Neural progenitor cell (in vitro differentiated cells): ENCODE measurements at regions not wholly inside any gene's neighbourhood (a gene's known extent, or its start where the extent isn't known, plus 50 kb on each side); places are given as distances from the start of the nearest gene placed in this dataset.

ENCODE experiments used
- DNase-seq: peaks from one replicate; pipeline ENCODE4 v3.0.0-alpha.2; 2016; ENCODE audit warnings: low spot score
- H2AFZ ChIP-seq: fragments of 200-600 bp; sonication (generic); replicated peaks from 2 replicates; pipeline ENCODE4 v1.6.1; 2016; ENCODE audit warnings: antibody characterized with exemption
- H3F3A ChIP-seq: fragments of 200-600 bp; sonication (generic); 2 replicates; pipeline ENCODE4 v1.6.1; 2016; ENCODE audit warnings: antibody characterized with exemption, low read depth
- H3K27ac ChIP-seq: fragments of 200-600 bp; sonication (generic); 2 replicates; pipeline ENCODE4 v1.5.1; 2016; ENCODE audit warnings: mild to moderate bottlenecking
- H3K27me3 ChIP-seq: fragments of 200-600 bp; sonication (generic); 2 replicates; pipeline ENCODE4 v1.6.1; 2016; ENCODE audit warnings: mild to moderate bottlenecking, moderate library complexity
- H3K36me3 ChIP-seq: fragments of 200-600 bp; sonication (generic); 2 replicates; pipeline ENCODE4 v1.5.1; 2016
- H3K4me1 ChIP-seq: fragments of 200-600 bp; sonication (generic); 2 replicates; pipeline ENCODE4 v1.6.1; 2016; ENCODE audit warnings: mixed run types
- H3K4me2 ChIP-seq: fragments of 200-600 bp; sonication (generic); 2 replicates; pipeline ENCODE4 v1.6.1; 2016
- H3K4me3 ChIP-seq: fragments of 200-600 bp; sonication (generic); 2 replicates; pipeline ENCODE4 v1.5.1; 2016
- H3K79me2 ChIP-seq: fragments of 200-600 bp; sonication (generic); 2 replicates; pipeline ENCODE4 v1.6.1; 2016; ENCODE audit warnings: low read depth
- H3K9ac ChIP-seq: fragments of 200-600 bp; sonication (generic); 2 replicates; pipeline ENCODE4 v1.6.1; 2016
- H3K9me3 ChIP-seq: fragments of 200-600 bp; sonication (generic); 2 replicates; pipeline ENCODE4 v1.5.1; 2016; ENCODE audit warnings: low read depth
- H4K20me1 ChIP-seq: fragments of 200-600 bp; sonication (generic); 2 replicates; pipeline ENCODE4 v1.6.1; 2016; ENCODE audit warnings: low read depth
- H3K27ac Mint-ChIP-seq: 3 replicates; pipeline ENCODE4 v1.8.0; 2021; ENCODE audit warnings: mixed read lengths
- H3K27me3 Mint-ChIP-seq: 2 replicates; pipeline ENCODE4 v1.8.0; 2022; ENCODE audit warnings: low read depth, mild to moderate bottlenecking, inconsistent platforms, moderate library complexity, mixed read lengths; ENCODE audit not compliant: insufficient read depth
- H3K36me3 Mint-ChIP-seq: 3 replicates; pipeline ENCODE4 v1.8.0; 2021; ENCODE audit warnings: mixed read lengths
- H3K4me1 Mint-ChIP-seq: 3 replicates; pipeline ENCODE4 v1.8.0; 2021; ENCODE audit warnings: mixed read lengths
- H3K4me3 Mint-ChIP-seq: 3 replicates; pipeline ENCODE4 v1.8.0; 2021; ENCODE audit warnings: mild to moderate bottlenecking, moderate library complexity, mixed read lengths
- H3K9me3 Mint-ChIP-seq: 3 replicates; pipeline ENCODE4 v1.8.0; 2020; ENCODE audit warnings: mixed read lengths
- EZH2 ChIP-seq: fragments of 200-600 bp; sonication (generic); IDR thresholded peaks from 2 replicates; pipeline ENCODE4 v1.6.1; 2017; ENCODE audit warnings: antibody characterized with exemption, mild to moderate bottlenecking, moderate library complexity
- EZH2phosphoT487 ChIP-seq: fragments of 200-600 bp; sonication (generic); IDR thresholded peaks from 2 replicates; pipeline ENCODE4 v1.6.1; 2017; ENCODE audit warnings: antibody characterized with exemption
- TF ChIP-seq, protein P1 (sequence below): fragments of 200-600 bp; sonication (generic); IDR thresholded peaks from 2 replicates; pipeline ENCODE4 v1.5.1; 2017; ENCODE audit warnings: antibody characterized with exemption, mild to moderate bottlenecking

DNA sequence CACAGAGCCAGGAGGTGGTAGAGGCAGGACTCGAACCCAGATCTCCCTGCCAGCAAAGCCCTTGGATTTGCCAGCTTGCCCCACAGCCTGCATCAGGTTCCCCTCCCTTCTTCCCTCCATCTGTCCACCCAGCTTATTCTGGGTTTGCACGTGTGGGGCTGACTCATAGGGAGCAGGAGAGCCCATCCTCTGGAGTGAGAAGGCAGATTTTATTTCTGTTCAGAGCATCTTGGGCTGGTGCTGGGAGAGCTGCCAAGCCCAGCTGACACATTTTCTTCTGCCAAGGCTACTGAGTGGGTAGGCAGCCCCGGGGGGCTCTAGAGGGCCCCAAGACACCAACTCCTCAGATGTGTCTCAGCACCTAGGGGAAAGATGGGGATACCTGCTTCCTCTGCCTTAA, 106.3 kb upstream of the CRHR1 start:
- TF ChIP-seq, protein P1, sequence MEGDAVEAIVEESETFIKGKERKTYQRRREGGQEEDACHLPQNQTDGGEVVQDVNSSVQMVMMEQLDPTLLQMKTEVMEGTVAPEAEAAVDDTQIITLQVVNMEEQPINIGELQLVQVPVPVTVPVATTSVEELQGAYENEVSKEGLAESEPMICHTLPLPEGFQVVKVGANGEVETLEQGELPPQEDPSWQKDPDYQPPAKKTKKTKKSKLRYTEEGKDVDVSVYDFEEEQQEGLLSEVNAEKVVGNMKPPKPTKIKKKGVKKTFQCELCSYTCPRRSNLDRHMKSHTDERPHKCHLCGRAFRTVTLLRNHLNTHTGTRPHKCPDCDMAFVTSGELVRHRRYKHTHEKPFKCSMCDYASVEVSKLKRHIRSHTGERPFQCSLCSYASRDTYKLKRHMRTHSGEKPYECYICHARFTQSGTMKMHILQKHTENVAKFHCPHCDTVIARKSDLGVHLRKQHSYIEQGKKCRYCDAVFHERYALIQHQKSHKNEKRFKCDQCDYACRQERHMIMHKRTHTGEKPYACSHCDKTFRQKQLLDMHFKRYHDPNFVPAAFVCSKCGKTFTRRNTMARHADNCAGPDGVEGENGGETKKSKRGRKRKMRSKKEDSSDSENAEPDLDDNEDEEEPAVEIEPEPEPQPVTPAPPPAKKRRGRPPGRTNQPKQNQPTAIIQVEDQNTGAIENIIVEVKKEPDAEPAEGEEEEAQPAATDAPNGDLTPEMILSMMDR: no peak
- TF ChIP-seq EZH2 (no peak), EZH2phosphoT487 (no peak)
- Histone ChIP-seq H3K4me3 (no peak overlapping the region), H4K20me1 (no peaks in the 10 kb centered on the region), H3K9me3 (no peaks in the 10 kb centered on the region), H3K27me3 (no peaks in the 10 kb centered on the region), H3K4me2 (no peak overlapping the region), H3K79me2 (no peaks in the 10 kb centered on the region), H3K27ac (no peak overlapping the region), H3K9ac (no peak overlapping the region), H3K36me3 (no peaks in the 10 kb centered on the region), H3K4me1 (no peaks in the 10 kb centered on the region), H2AFZ (no peak overlapping the region), H3F3A (no peaks in the 10 kb centered on the region)
- Mint-ChIP-seq H3K4me3 (no peak overlapping the region), H3K27me3 (peaks cover 13% of the 10 kb centered on the region), H3K4me1 (no peaks in the 10 kb centered on the region), H3K9me3 (no peaks in the 10 kb centered on the region), H3K27ac (no peak overlapping the region), H3K36me3 (no peaks in the 10 kb centered on the region)
- DNase-seq: no peak

DNA sequence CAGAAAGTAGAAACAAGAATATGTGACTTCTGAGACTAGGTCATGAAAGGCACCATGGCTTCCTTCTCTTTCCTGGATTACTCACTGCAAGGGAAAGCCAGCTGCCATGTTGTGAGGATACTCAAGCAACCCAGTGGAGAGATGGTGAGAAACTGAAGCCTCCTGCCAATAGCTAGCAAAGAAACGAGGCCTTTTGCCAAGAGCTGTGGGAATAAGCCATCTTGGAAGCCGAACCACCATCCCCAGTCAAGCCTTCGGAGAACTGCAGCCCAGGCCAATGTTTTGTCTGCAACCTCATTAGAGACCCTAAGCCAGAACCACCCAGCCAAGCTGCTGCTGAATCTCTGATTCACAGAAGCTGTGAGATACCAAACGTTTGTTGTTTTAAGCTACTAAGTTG, 104.7 kb upstream of the CRHR1 start:
- TF ChIP-seq, protein P1: no peak
- TF ChIP-seq EZH2phosphoT487: no peak
- TF ChIP-seq EZH2: no peak
- H3K27ac ChIP-seq: no peak overlapping the region
- H3K36me3 ChIP-seq: no peaks in the 10 kb centered on the region
- H3K9me3 ChIP-seq: no peaks in the 10 kb centered on the region
- Mint-ChIP-seq H3K27me3 (peaks cover 13% of the 10 kb centered on the region), H3K4me1 (no peaks in the 10 kb centered on the region), H3K36me3 (no peaks in the 10 kb centered on the region), H3K4me3 (no peak overlapping the region), H3K9me3 (no peaks in the 10 kb centered on the region), H3K27ac (no peak overlapping the region)
- no peaks in the 10 kb centered on the region for H3K79me2 ChIP-seq
- H3K27me3 ChIP-seq: no peaks in the 10 kb centered on the region
- no peak for DNase-seq
- no peaks in the 10 kb centered on the region for H4K20me1 ChIP-seq
- H3K4me2 ChIP-seq: no peak overlapping the region
- no peaks in the 10 kb centered on the region for H3K4me1 ChIP-seq
- H3K4me3 ChIP-seq: no peak overlapping the region
- H3F3A ChIP-seq: no peaks in the 10 kb centered on the region
- no peak overlapping the region for H3K9ac ChIP-seq
- H2AFZ ChIP-seq: no peak overlapping the region

GRCh38 chr17:45680360-45680759, 103.8 kb upstream of the CRHR1 start:
- H3K9me3 Mint-ChIP-seq: no peaks in the 10 kb centered on the region
- Histone ChIP-seq H4K20me1 (no peaks in the 10 kb centered on the region), H3K27ac (no peak overlapping the region), H3K9ac (no peak overlapping the region), H3F3A (no peaks in the 10 kb centered on the region), H3K4me3 (no peak overlapping the region), H2AFZ (no peak overlapping the region), H3K36me3 (no peaks in the 10 kb centered on the region), H3K27me3 (no peaks in the 10 kb centered on the region), H3K4me2 (no peak overlapping the region), H3K9me3 (no peaks in the 10 kb centered on the region), H3K4me1 (no peaks in the 10 kb centered on the region), H3K79me2 (no peaks in the 10 kb centered on the region)
- peaks cover 10% of the 10 kb centered on the region for H3K27me3 Mint-ChIP-seq
- no peaks in the 10 kb centered on the region for H3K36me3 Mint-ChIP-seq
- DNase-seq: no peak
- no peak overlapping the region for H3K27ac Mint-ChIP-seq
- H3K4me1 Mint-ChIP-seq: no peaks in the 10 kb centered on the region
- no peak overlapping the region for H3K4me3 Mint-ChIP-seq
- TF ChIP-seq, protein P1: no peak
- TF ChIP-seq EZH2phosphoT487: no peak
- TF ChIP-seq EZH2: no peak

DNA sequence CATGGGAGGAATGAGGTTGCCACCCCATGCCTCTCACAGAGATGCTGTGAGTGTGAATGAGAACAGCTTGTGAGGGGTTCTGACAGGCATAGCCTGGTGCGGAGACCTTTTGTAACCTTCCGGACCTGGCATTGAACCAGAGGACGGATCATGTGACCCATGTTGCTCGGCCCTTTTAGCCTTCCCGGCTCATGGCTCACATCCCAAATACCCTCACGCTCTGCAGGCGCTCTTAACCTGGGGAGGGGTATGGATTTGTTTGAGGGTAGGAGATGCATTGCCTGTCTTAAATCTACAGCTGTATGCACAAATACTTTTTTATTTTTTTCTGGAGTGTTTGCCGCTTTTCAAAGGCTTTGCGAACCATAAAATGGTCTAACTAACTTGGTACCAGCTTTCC, 102.4 kb upstream of the CRHR1 start:
- Histone ChIP-seq H3K4me2 (no peak overlapping the region), H3K27ac (no peak overlapping the region)
- H3K4me3 Mint-ChIP-seq: no peak overlapping the region

More for the DNA sequence above, 102.4 kb upstream of the CRHR1 start:
- Mint-ChIP-seq H3K27ac (no peak overlapping the region), H3K36me3 (no peaks in the 10 kb centered on the region), H3K4me1 (no peaks in the 10 kb centered on the region), H3K27me3 (peaks cover 9% of the 10 kb centered on the region), H3K9me3 (no peaks in the 10 kb centered on the region)
- H3K4me3 ChIP-seq: no peak overlapping the region
- H3K4me1 ChIP-seq: no peaks in the 10 kb centered on the region
- H2AFZ ChIP-seq: no peak overlapping the region
- H4K20me1 ChIP-seq: no peaks in the 10 kb centered on the region
- no peak for DNase-seq
- H3K9me3 ChIP-seq: no peaks in the 10 kb centered on the region
- no peaks in the 10 kb centered on the region for H3F3A ChIP-seq
- H3K9ac ChIP-seq: no peak overlapping the region
- H3K36me3 ChIP-seq: no peaks in the 10 kb centered on the region
- H3K79me2 ChIP-seq: no peaks in the 10 kb centered on the region
- H3K27me3 ChIP-seq: no peaks in the 10 kb centered on the region
- TF ChIP-seq, protein P1: no peak
- TF ChIP-seq EZH2phosphoT487: no peak
- TF ChIP-seq EZH2: no peak
